ENCODE measurements at regions not wholly inside any gene's neighbourhood (a gene's known extent, or its start where the extent isn't known, plus 50 kb on each side); places are given as distances from the start of the nearest gene placed in this dataset.

DNA sequence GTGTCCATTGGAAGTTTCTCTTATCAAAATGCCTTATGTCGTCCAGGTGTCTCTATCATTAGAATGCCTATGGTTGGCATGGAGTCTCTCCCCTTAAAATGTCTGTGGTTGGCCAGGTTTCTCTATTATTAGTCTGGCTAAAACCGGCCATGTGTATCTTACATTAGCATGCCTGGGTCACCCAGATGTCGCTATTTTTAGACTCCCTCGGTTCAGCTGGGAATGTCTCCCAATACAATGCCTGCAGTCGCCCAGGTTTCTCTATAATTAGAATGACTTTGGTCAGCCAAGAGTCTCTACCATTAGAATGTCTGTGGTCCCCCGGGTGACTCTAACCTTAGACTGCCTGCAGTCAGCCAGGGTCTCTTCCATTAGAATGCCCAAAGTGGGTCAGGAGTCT, 1536.1 kb downstream of the UQCRFS1 start:
- Histone ChIP-seq H3K4me3 (no peak overlapping the region), H3K27ac (replicated peaks) (peak overlapping the region; percentile 77), H3K27me3 (ENCODE audit: low read depth) (no peaks in the 10 kb centered on the region), H3K4me1 (peaks cover 61% of the 10 kb centered on the region), H3K36me3 (no peaks in the 10 kb centered on the region), H3K9me3 (replicated peaks) (no peaks in the 10 kb centered on the region)
- no peak for DNase-seq
- intact Hi-C loops (cut with micrococcal nuclease) = no loop called here
- no peak for TF ChIP-seq CTCF (IDR thresholded peaks at IDR 0.05; ENCODE audit: borderline replicate concordance)

DNA sequence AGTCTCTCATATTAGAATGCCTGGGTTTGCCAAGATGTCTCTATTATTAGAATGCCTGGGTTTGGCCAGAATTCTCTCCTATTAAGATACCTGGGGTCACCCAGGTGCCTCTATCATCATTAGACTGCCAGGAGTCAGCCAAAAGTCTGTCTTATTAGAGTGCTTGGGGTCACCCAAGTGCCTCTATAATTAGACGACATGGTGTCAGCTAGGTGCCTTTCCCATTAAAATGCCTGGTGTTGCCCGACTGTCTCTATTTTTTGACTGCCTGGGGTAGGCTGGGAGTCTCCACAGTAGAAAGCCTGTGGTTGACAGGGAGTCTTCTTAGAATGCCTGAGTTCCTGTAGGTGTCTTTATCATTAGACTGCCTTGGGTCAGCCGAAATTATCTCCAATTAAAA, 1536.6 kb downstream of the UQCRFS1 start:
- no peaks in the 10 kb centered on the region for H3K36me3 ChIP-seq
- DNase-seq = no peak
- no peak overlapping the region for H3K4me3 ChIP-seq
- peak overlapping the region; percentile 77 for H3K27ac ChIP-seq (replicated peaks)
- H3K9me3 ChIP-seq (replicated peaks) = no peaks in the 10 kb centered on the region
- intact Hi-C loops (cut with micrococcal nuclease) = no loop called here
- peaks cover 65% of the 10 kb centered on the region for H3K4me1 ChIP-seq
- H3K27me3 ChIP-seq (ENCODE audit: low read depth) = no peaks in the 10 kb centered on the region
- no peak for TF ChIP-seq CTCF (IDR thresholded peaks at IDR 0.05; ENCODE audit: borderline replicate concordance)

DNA sequence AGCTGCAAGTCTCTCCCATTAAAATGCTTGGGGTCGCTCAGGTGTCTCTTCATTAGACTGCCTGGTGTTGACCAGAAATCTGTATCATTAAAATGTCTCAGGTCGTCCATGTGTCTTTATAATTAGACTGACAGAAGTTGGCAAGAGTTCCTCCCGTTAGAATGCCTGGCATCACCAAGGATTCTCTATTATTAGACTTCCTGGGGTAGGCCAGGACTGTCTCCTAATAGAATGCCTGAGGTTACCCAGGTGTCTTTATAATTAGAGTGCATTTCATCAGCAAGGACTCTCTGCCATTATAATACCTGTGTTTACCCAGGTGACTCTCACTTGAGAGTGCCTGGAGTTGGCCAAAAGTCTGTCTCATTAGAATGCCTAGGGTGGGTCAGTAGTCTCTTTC, 1537.2 kb downstream of the UQCRFS1 start:
- Histone ChIP-seq H3K27me3 (ENCODE audit: low read depth) (no peaks in the 10 kb centered on the region), H3K4me3 (no peak overlapping the region), H3K4me1 (peaks cover 65% of the 10 kb centered on the region), H3K36me3 (no peaks in the 10 kb centered on the region), H3K9me3 (replicated peaks) (no peaks in the 10 kb centered on the region), H3K27ac (replicated peaks) (peak overlapping the region; percentile 77)
- intact Hi-C loops (cut with micrococcal nuclease) = no loop called here
- TF ChIP-seq CTCF (IDR thresholded peaks at IDR 0.05; ENCODE audit: borderline replicate concordance) = no peak
- no peak for DNase-seq

DNA sequence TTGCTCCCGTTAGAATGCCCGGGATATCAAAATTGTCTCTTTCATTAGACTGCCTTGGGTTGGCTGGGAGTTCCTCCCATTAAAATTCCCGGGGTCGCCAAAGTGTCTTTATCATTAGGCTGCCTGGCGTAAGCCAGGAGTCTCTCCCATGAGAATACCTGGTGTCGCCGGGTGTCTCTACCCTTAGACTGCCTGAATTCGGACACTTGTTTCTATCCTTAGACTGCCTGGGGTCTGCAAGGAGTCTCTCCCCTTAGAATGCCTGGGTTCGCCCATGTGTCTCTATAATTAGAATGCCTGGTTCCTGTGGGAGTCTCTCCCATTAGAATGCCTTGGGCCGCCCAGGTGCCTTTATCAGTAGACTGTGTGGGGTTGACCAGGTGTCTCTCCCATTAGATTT, 1538.2 kb downstream of the UQCRFS1 start:
- H3K27me3 ChIP-seq (ENCODE audit: low read depth) = no peaks in the 10 kb centered on the region
- intact Hi-C loops (cut with micrococcal nuclease) = no loop called here
- TF ChIP-seq CTCF (IDR thresholded peaks at IDR 0.05; ENCODE audit: borderline replicate concordance) = no peak
- no peaks in the 10 kb centered on the region for H3K36me3 ChIP-seq
- H3K4me1 ChIP-seq = peaks cover 65% of the 10 kb centered on the region
- no peak overlapping the region for H3K4me3 ChIP-seq
- no peaks in the 10 kb centered on the region for H3K9me3 ChIP-seq (replicated peaks)
- no peak for DNase-seq
- no peak overlapping the region for H3K27ac ChIP-seq (replicated peaks)

DNA sequence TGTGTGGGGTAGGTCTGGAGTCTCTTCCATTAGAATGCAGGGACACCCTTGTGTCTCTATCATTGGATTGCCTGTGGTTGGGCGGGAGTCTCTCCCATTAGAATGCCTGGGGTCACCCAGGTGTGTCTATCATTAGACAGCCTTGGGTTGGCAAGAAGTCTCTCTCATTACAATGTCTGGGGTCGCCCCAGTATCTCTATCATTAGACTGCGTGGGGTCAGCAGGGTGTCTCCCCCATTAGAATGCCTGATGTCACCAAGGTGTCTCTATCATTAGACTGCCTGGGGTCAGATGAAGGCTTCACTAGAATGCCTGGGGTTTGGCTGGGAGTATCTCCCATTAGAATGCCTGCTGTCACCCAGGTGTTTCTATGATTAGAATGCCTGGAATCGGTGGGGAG, 1539.0 kb downstream of the UQCRFS1 start:
- Histone ChIP-seq H3K27ac (replicated peaks) (no peak overlapping the region), H3K36me3 (no peaks in the 10 kb centered on the region), H3K9me3 (replicated peaks) (no peaks in the 10 kb centered on the region), H3K27me3 (ENCODE audit: low read depth) (no peaks in the 10 kb centered on the region), H3K4me1 (peaks cover 65% of the 10 kb centered on the region), H3K4me3 (no peak overlapping the region)
- intact Hi-C loops (cut with micrococcal nuclease) = no loop called here
- DNase-seq = no peak
- no peak for TF ChIP-seq CTCF (IDR thresholded peaks at IDR 0.05; ENCODE audit: borderline replicate concordance)

Data from left ventricle myocardium inferior (tissue), 1 donor.